Left kidney (tissue), 1 donor: ENCODE measurements at regions not wholly inside any gene's neighbourhood (a gene's known extent, or its start where the extent isn't known, plus 50 kb on each side); places are given as distances from the start of the nearest gene placed in this dataset.
"Not testable (repeated sequence)": the region's sequence is repeated elsewhere in the genome, so short reads cannot be mapped to it uniquely, and the experiment has no call there.

Experiments used
- DNase-seq: peaks from one replicate; pipeline ENCODE4 v3.0.0-alpha.2; 2013

GRCh38 chr5:145090115-145090514, 745.0 kb downstream of the PRELID2 start:
- DNase-seq, result no peak

DNA sequence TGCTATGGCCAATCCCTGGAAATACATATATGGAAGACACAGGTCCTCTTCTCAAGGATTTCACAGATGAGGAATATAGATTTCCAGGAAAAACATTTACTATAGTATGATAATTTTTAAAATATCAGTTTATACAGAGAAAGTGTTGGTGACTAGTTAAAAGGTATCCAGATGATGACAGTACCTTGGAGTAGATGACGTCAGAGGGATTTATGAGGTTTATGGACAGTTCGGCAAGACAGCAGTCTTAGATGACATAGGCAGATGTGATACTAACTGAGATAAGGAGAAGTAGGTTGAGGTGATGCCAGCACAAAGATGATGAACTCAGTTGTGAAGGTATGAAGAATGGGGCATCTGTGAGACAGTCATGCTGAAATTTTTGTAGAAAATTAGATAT, 750.3 kb downstream of the PRELID2 start:
- no peak for DNase-seq

DNA sequence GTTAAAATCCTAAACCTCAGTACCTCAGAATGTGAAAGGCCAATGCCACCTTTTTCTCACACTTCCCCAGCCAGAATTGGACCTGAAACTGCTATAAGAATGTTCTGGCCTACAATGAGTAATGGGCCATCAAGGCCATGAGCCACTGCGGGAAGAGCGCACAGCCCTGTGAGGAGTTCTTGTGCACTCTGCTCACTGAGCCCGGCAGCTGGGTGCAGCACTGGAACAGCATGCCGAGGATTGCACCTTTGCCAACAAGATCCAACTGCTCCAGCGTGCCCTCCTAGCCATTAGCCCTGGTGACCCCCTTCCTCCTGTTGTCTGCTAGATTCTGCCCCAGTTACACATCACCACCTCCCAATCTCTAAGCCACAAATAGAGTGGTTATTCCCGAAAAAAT, 758.1 kb downstream of the PRELID2 start:
- DNase-seq, result no peak

DNA sequence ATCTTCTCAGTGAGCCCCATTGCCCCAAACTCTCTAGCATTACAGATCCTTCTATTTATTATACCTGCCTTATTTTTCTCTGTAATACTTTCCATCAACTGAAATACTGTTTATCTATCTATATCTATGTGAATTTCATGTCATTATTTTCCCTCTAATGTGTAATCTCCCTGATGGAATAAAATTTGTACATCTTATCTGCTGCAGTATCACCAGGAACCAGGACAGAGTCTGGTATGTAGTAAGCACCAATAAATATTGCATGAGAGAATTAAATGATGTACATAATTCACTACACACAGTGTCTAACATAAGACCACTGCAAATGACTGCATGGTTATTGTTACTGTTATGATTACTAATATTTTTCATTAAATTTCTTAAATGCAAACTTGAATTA, 759.1 kb downstream of the PRELID2 start:
- DNase-seq, result no peak

DNA sequence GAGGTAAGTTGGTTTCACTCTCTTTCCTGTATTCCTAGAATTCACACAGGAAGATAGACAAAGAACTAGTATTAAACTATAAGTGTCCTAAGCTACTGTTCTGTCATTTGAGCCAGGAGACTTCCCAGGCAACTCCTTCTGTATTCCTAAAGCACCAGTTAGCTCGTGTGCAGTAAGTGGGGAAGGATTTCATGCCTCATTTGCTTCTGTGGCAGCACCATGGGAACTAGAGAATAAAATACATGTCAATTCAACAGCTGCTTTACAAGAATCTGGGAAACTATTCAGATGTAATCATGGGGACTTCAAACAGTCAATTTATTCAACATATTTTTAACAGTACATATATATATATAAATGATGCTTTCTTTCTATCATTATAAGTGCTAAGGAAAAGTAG, 762.3 kb downstream of the PRELID2 start:
- DNase-seq, result peak; percentile 62

DNA sequence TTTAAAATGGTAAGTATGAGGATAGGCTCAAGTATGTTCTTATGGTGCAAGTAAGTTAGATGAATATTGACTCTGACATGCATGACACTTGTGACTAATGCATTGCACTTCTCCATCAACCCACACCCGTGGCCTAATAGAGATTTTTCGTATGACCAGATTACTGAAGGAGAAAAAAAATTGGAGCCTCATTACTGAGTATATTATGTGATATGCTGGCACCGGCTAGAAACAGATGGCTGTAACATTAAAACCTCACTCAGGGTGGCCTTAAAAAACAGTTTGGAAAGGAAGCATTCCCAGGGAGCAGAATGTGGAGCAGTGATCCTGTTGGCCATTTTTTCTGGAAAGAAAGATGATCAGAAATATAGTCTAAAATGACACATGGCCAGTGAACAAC, 766.4 kb downstream of the PRELID2 start:
- DNase-seq, result no peak

GRCh38 chr5:145062280-145063062, 772.7 kb downstream of the PRELID2 start:
- DNase-seq, result no peak

- DNase-seq, result no peak
Observed at GRCh38 chr5:145056800-145057199, 778.3 kb downstream of the PRELID2 start.

DNA sequence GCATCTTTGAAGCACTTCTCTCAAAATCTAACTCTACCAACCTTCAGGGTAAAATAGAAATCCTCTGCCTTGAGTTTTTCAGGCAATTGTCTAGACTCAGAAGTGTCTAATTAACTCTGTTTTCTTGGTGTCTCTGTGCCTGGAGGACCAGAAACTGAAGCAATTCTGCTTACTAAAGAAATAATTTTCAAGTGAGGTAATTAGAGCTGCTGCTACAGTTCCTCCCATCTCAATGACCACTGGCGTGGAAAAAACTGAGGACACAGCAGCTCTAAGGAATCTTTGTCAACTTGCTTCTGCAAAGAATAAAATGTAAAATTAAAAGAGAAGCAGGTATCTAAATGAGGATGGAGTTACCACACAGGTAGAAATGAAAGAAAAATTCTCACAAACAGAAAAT, 785.0 kb downstream of the PRELID2 start:
- no peak for DNase-seq

DNA sequence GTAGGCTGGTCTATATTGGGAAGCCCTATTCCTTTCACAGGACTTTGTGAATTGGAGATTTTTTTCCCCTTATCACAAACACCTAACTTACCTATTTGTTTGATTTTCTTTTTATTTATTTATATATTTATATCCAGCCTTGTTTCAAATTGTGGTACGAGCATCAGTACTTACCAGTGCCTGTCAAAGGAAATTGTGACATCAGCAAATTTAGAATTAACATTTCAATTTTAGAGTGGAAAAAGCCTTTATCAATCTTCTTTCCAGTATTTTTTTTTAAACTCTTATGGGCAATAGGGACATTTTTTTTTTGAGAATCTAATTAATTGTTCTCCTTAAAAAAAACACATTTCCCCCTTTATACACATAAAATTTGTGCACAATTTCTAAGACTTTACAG, 790.2 kb downstream of the PRELID2 start:
- DNase-seq, result no peak

- DNase-seq, result no peak
Observed at GRCh38 chr5:145028626-145029025, 806.5 kb downstream of the PRELID2 start.

DNA sequence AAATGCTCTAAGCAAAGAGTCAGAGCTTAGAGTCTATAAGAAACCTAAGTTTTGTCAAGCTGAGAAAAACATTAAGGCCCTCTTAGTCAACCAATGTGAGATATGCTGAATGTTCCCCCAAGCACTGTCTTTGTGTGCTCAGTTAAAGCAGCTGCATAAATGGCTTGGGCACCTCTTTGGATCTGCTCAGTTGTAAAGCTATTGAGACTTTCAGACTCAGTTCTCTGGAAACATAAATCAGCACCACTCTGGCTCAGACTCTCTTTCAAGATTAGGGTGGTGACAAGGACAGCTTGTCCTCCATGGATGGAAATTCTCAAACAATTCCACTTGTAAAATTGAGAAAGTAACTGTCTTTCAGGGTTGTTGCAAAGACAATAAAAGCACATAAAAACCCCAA, 807.9 kb downstream of the PRELID2 start:
- no peak for DNase-seq

DNA sequence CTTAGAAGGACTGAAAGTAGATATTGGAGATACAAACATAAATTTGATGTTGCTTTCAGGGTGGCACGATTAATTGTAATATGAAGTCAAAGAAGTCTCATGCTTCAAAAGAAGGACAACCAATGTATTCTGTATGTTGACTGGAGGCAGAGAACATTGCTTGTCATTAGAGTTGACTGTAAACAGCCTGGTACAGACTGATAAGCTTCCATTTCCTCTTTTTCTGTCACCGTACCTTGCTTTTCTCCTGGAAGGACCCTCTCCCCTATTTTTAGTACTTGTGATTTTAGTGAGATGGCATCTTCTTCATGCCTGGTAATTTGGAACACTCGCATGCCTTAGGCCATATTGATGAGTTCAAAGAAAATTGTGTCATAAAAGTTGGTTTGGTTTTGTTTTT, 809.4 kb downstream of the PRELID2 start:
- DNase-seq, result no peak

DNA sequence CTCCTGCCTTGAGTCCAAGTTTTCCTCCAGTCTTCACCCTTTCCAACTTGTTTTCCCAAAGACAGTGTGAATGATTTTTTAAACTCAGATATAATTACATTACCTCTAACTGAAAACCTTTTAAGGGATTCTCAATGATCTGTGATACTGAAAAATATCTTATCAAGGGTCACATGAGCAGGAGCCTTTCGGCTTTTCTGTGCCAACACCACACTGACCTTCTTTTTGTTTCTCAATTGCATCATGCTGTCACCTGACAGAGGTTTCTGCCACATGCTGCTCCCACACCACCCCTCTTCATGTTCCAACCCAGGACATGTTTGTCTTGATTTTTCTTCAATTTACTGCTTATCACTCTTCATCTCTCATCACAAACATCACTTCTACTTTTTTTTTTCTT, 820.0 kb downstream of the PRELID2 start:
- DNase-seq, result no peak

- no peak for DNase-seq
Observed at GRCh38 chr5:145014109-145014508, 821.0 kb downstream of the PRELID2 start.

- no peak for DNase-seq
Observed at GRCh38 chr5:145010834-145011233, 824.3 kb downstream of the PRELID2 start.

- DNase-seq, result no peak
Observed at GRCh38 chr5:145008876-145009530, 826.1 kb downstream of the PRELID2 start.

GRCh38 chr5:144994356-144994755, 823.7 kb downstream of the KCTD16 start:
- not testable (repeated sequence) for DNase-seq

GRCh38 chr5:144983101-144983500, 812.4 kb downstream of the KCTD16 start:
- no peak for DNase-seq

DNA sequence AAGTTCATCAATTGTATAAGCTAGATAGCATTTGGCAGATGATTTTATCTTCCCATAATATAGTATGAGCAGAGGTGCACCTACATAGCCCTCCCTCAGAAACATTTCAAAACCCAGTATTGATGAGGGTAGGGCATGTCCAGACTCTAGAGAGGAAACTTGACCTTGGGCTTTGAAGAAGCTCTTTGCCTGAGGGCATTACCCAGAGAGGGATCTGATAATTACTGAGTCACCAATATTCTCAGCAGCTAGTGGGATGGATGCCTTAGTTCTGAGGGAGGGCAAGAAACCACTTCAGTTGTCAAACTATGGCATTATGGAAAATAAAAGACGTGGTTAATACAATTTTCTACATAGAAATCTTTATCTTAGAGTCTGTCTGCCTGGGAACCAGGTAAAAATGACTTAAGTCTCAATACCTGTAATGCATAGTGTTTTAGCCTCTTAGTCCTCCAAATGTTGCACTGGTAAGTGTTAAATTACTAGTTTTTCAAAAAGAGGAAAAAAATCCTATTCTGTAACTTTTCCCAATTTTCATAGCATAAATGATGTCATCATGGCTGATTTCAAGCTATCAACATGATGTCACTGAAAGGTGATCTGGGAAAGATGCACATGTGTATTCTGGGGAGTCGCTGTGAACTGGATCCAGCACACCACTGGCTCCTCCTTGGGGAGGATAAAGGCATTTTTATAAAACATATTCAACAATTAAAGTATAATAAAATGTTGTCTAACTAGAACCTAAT, 809.0 kb downstream of the KCTD16 start:
- DNase-seq, result no peak

DNA sequence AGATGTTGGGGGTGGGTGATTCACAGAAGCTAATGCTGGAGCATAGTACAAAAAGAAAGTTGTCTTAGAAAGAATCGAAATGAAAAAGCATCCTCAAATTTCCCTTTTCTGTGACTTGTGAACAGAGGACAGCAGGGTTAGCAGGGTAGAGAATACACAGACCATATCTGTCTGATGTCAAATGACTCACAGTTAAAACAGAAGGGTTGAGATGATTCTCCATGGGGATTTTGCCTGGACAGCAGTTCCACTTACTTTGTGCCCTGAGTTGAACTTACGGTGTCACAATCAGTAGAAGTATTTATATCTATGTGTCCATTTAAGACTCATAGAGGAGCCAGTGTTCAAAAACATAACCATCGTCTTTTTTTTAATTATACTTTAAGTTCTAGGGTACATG, 801.6 kb downstream of the KCTD16 start:
- no peak for DNase-seq

- DNase-seq, result no peak
Observed at GRCh38 chr5:144971108-144971850, 800.6 kb downstream of the KCTD16 start.

- no peak for DNase-seq
Observed at GRCh38 chr5:144960296-144960695, 789.6 kb downstream of the KCTD16 start.
